ENCODE measurements at regions not wholly inside any gene's neighbourhood (a gene's known extent, or its start where the extent isn't known, plus 50 kb on each side); places are given as distances from the start of the nearest gene placed in this dataset.
A peak's percentile ranks its signal among the peaks of the same experiment; 100 is the strongest.
"Not testable (repeated sequence)": the region's sequence is repeated elsewhere in the genome, so short reads cannot be mapped to it uniquely, and the experiment has no call there.

DNA sequence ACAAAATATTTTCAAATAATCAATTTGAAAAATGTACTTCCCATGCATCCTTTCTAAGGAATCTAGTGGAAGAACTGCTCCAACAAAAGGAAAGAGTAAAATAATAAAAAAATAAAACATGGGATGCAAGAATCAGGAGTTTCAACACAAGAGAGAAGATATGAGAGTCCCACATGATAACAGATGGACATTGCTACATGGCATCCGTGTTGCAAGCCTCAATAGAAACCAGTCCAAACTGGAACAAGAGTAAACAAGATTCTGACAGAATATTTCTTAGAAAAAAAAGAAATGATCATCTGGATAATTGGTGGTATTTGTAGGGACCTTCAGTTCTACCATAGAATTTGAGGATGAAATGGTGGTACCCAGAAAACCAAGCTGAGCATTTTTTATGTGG lies 186.8 kb downstream of the FRK start:
- no peak for DNase-seq

GRCh38 chr6:115870464-115870863 lies 190.2 kb downstream of the FRK start:
- DNase-seq, result no peak

DNA sequence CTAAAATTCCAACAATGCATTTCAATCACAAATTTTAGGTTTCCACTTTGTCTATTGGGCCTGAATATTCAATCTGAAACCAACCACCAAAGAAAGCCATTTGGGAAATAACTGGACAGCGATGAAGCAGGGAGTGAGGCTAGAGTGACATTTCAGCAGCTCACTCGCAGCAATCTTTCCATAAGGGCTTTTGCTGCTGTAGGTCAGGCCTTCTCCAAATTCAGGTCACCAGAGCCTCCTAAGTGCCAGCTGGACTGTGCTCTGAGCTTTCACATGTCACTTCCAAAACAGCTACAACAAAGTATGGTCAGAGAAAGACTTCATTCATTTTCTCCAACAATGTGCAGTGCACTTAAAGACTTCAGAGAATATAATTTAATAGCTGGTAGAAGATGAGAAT lies 194.8 kb downstream of the FRK start:
- DNase-seq, result no peak

GRCh38 chr6:115863211-115863610 lies 197.5 kb downstream of the FRK start:
- DNase-seq, result no peak

GRCh38 chr6:115861658-115862057 lies 199.0 kb downstream of the FRK start:
- DNase-seq, result not testable (repeated sequence)

- not testable (repeated sequence) for DNase-seq
Observed at GRCh38 chr6:115859577-115859976, 201.1 kb downstream of the FRK start.

DNA sequence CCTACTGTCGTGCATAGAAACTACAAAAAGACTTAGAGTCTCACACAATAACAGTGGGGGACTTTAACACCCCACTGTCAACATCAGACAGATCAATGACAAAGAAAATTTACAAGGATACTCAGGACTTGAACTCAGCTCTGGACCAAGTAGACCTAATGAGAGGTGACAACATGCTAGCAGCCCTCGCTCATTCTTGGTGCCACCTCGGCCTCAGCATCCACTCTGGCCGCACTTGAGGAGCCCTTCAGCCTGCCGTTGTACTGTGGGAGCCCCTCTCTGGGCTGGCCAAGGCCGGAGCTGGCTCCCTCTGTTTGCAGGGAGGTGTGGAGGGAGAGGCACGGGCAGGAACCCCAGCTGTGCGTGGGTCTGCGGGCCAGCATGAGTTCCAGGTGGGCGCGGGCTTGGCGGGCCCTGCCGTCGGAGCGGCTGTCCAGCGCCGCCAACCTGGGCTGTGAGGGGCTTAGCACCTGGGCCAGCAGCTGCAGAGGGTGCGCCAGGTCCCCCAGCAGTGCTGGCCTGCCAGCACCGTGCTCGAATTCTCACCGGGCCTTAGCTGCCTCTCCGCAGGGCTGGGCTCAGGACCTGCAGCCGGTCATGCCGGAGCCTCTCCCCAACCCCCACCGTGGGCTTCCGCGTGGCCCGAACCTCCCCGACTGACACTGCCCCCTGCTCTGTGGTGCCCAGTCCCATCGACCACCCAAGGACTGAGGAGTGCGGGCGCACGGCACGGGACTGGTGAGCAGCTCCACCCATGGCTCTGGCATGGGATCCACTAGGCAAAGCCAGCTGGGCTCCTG lies 205.6 kb downstream of the FRK start:
- DNase-seq, result no peak

DNA sequence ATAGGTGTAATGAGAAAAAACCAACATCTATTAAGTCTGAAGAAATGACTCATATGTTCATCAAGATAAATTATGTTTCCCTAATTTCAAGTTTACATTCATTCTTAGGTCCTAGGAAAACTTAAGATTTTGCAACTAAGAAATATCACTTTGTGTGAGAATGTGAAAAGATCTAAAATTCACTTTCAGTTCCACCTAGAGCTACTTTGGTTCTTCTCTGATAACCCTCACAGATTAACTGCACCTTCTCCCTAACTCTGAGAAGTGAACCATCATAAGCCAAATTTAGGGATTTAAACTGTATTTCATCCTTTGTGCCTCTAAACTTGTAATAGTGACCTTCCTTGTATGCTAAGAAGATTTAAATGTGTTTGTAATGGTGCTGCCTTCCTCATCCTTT lies 213.0 kb downstream of the FRK start:
- DNase-seq, result no peak

- no peak for DNase-seq
Observed at GRCh38 chr6:115843945-115844344, 216.7 kb downstream of the FRK start.

DNA sequence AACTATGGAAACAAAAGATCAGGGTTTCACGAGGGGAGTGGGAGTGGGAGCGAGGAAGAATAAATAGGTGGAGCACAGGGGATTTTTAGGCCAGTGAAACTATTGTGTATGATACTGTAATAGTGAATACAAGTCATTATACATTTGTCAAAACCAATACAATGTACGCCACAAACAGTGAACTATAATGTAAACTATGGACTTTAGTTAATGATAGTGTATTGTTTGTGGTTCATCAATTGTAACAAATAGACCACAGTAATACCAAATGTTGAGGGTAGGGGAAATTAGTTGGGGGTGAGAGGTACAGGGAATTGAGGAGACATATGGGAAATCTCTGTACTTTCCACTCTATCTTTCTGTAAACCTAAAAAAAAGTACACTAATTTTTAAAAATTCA lies 218.4 kb downstream of the FRK start:
- no peak for DNase-seq

DNA sequence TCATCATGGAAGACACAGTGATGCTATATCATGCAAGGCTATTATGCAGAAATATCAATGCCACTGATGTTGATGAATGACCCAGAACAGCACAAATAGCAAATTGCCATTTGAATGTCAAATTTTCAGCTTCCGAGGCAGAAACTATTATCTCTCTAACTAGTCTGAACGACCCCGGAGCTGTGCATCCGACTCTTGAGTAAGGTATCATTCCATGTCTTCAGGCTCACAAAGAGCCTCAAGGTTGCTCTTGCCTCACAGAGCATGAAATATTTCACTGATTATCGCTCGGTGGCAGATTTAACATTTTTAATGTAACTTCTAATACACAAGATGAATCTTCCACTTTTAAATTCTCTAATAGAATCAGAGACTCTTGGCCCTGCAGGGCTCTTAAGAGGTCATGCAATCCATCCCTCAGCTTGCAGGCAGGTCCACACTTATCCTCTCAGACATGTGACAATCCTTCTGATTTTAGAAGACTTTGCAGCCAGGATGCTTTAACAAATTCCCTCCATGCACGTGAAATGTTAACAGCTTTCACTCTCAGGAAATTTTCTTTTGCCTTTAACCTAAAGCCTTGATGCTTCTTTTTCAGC lies 221.0 kb downstream of the FRK start:
- DNase-seq, result no peak

GRCh38 chr6:115838763-115839401 lies 221.8 kb downstream of the FRK start:
- peak; percentile 12 for DNase-seq

- DNase-seq, result no peak
Observed at GRCh38 chr6:115838216-115838615, 222.5 kb downstream of the FRK start.

GRCh38 chr6:115836374-115836773 lies 224.3 kb downstream of the FRK start:
- DNase-seq, result not testable (repeated sequence)

GRCh38 chr6:115835314-115835713 lies 225.4 kb downstream of the FRK start:
- no peak for DNase-seq

DNA sequence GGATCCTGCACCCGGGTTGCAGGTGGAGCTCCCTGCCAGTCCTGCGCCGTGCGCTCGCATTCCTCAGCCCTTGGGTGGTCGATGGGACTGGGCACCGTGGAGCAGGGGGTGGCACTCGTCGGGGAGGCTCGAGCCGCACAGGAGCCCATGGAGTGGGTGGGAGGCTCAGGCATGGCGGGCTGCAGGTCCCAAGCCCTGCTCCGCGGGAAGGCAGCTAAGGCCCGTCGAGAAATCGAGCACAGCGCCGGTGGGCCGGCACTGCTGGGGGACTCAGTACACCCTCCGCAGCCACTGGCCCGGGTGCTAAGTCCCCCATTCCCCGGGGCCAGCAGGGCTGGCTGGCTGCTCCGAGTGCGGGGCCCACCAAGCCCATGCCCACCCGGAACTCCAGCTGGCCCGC lies 226.1 kb downstream of the FRK start:
- not testable (repeated sequence) for DNase-seq

GRCh38 chr6:115832786-115833185 lies 227.9 kb downstream of the FRK start:
- DNase-seq, result no peak

DNA sequence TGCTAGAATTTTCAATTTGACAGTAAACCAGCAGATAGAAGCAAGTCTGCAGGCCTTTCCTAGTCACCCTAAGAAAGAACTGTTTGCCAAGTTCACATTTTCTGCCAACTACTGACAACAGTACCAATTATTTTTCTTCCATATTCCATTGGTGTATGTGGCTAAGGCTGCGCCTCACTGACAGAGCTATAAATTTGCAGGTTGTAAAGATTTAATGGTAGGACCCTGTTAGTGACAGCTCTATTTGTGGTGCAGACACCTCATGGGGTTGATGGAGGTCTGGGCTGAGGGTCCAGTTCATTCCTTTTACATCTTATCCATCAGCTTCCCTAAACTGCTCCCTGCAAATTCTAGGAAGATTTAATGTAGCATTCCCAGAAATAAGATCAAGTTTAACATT lies 228.5 kb downstream of the FRK start:
- no peak for DNase-seq

GRCh38 chr6:115830895-115831294 lies 229.8 kb downstream of the FRK start:
- peak; percentile 21 for DNase-seq

DNA sequence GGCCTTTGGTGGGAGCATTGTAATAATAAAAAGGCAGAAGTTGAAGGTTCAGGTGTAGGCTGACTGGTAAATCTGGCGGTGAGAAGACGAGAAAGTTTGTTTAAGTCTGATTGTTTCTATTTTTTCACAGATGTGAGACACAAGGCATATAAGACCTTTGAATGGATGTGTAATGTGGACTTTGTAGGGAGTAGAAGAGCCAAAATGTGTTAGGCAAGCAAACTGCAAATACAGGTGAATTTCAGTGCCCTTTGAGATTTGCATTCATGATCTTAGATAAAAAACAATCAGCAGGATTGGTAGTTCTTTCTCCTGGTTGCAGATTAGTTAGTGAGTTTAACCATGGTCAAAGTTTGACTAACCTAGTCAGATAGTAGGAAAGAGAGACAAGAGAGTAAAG lies 238.9 kb downstream of the FRK start:
- DNase-seq, result no peak

GRCh38 chr6:115819506-115819905 lies 241.2 kb downstream of the FRK start:
- no peak for DNase-seq

DNA sequence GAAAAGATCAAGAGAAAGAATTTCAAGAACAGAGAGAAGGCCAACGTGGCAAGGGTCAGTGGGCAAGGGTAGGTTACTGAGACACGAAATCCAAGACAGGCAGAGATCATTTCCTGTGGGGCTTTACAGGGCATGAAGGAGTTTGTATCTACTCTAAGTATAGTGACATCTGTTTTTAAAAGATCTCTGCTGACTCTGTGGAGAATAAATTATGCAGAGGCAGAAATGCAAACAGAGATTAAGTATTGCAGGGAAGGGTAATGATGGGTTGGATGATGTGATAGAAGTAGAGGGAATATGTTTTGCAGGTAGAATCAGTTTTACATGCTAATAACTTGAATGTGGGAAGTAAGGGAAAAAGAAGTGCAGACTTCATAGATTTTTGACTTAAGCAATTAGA lies 243.5 kb downstream of the FRK start:
- DNase-seq, result no peak

DNA sequence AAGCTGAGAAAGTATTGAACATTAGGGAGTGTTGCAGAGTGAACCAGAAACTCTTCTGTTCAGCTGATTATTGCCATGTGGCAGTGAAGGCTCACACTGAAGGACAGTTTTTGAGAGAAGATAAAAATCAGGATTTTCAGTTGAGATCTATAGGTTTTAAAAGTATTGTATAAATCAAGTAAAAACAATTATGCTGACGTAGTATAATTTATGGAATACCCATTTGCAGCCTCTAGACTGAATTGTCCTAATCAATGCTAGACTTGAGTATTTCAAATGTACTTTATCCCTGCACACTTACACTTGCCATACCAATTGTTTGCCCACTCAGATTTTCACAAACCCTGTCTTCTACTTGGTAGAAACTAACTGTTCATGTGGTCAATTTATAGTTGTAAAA lies 245.8 kb downstream of the FRK start:
- no peak for DNase-seq

DNA sequence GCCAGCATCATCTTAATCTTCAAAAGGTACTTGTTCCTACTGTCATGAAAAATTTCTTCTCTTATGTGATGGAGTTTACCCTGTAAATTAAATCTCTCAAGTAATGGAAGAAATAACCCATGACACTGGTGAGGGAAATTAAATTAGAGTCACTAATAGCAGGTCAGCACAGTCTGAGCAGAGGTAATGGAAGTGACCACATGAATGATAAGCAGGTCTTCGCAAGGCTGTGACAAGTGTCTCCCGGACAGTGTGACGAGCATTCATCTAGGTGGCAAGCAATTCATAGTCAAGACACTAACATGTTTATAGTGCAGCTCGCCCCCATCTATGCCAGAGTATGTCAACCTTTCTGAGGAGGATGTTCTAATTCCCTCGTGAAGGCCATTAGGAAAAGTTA lies 249.2 kb downstream of the FRK start:
- no peak for DNase-seq

Data from kidney glomerular epithelial cell (primary cell).